SU-DHL-6 (cell line): ENCODE measurements at regions not wholly inside any gene's neighbourhood (a gene's known extent, or its start where the extent isn't known, plus 50 kb on each side); places are given as distances from the start of the nearest gene placed in this dataset.

Experiments used
- CTCF ChIP-seq: fragments of 200-600 bp; sonication (generic); IDR thresholded peaks from one replicate; pipeline ENCODE4 v1.5.1; 2017; ENCODE audit warnings: antibody characterized with exemption, mild to moderate bottlenecking, low read length, moderate library complexity; ENCODE audit not compliant: insufficient read depth, poor library complexity, severe bottlenecking
- EZH2phosphoT487 ChIP-seq: fragments of 200-600 bp; sonication (generic), shearing (Covaris generic); conservative IDR thresholded peaks from 2 replicates; pipeline ENCODE4 v1.6.1; 2018; ENCODE audit warnings: mild to moderate bottlenecking, antibody characterized with exemption, low read length, moderate library complexity, mixed read lengths

- TF ChIP-seq CTCF (no peak), EZH2phosphoT487 (no peak)
Measured at GRCh38 chr5:118236108-118236849, 752.1 kb downstream of the DTWD2 start.
